ENCODE measurements at regions not wholly inside any gene's neighbourhood (a gene's known extent, or its start where the extent isn't known, plus 50 kb on each side); places are given as distances from the start of the nearest gene placed in this dataset.

- H3K27ac ChIP-seq (ENCODE audit: low read depth, low read length), result no peak overlapping the region
- H3K4me3 ChIP-seq (ENCODE audit: low read length), result no peak overlapping the region
- Mint-ChIP-seq H3K27ac (no peak overlapping the region), H3K9me3 (peaks cover 9 to 37% (median 17%) of the 10 kb centered on the region in 5 donors), H3K27me3 (peaks cover 0 to 1% of the 10 kb centered on the region in 2 donors), H3K4me3 (no peak overlapping the region), H3K36me3 (no peaks in the 10 kb centered on the region), H3K4me1 (no peaks in the 10 kb centered on the region)
- POLR2A ChIA-PET, result no interaction called here
- H3K27me3 ChIP-seq (ENCODE audit: insufficient read depth, low read length, poor library complexity, severe bottlenecking), result no peaks in the 10 kb centered on the region
- no peaks in the 10 kb centered on the region for H3K36me3 ChIP-seq (ENCODE audit: insufficient read depth, low read length)
- DNase-seq, result no peak
- H3K9me3 ChIP-seq (ENCODE audit: low read length), result no peaks in the 10 kb centered on the region
- H3K4me1 ChIP-seq (ENCODE audit: insufficient read depth, low read length), result no peaks in the 10 kb centered on the region
- CTCF ChIA-PET, result no interaction called here
Measured at GRCh38 chr5:24777392-24777791, 132.6 kb upstream of the CDH10 start.

DNA sequence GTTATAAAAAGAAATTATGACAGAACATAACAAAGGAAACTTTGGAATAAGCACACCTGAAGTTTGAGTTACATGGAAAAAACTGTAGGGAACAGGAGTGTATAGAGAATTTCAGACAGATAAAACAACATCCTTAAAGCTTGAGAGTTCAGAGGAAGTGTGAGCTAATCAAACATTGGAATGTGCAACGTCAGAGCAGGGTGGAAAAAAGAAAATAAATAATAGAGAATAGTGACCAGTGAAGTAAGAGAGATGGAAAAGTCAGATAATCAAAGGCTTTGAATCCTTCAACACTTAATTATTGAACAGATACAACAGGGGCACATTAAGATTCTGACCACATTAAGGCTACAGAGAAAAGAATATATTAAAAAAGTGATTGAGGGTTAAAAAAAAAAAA, 128.5 kb upstream of the CDH10 start:
- Mint-ChIP-seq H3K27me3 (peaks cover 0 to 1% of the 10 kb centered on the region in 2 donors), H3K36me3 (no peaks in the 10 kb centered on the region), H3K9me3 (peaks cover 7 to 28% (median 19%) of the 10 kb centered on the region in 5 donors), H3K4me3 (no peak overlapping the region), H3K27ac (no peak overlapping the region), H3K4me1 (no peaks in the 10 kb centered on the region)
- no peak for DNase-seq
- no peaks in the 10 kb centered on the region for H3K4me1 ChIP-seq (ENCODE audit: insufficient read depth, low read length)
- no peaks in the 10 kb centered on the region for H3K9me3 ChIP-seq (ENCODE audit: low read length)
- H3K27ac ChIP-seq (ENCODE audit: low read depth, low read length), result no peak overlapping the region
- no peak overlapping the region for H3K4me3 ChIP-seq (ENCODE audit: low read length)
- ChIA-PET POLR2A (no interaction called here), CTCF (no interaction called here)
- H3K27me3 ChIP-seq (ENCODE audit: insufficient read depth, low read length, poor library complexity, severe bottlenecking), result no peaks in the 10 kb centered on the region
- no peaks in the 10 kb centered on the region for H3K36me3 ChIP-seq (ENCODE audit: insufficient read depth, low read length)

DNA sequence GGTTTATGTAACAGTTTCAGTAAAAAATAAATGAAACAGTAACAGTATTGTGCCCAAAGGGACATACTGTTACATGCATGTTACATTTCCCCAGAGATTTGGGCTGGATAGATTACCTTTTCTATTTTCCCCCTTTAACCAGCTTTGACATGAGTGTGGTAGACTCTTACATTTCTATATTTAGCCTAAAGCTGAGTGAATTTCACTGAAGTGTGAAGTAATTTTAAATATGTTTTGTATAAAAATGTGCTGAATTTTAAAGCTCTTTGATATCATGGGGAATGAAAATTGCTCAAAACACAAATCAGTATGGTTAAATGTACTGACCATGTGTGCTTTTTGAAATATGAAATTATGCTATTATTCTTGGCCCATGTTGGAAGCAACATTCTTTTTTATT, 122.3 kb upstream of the CDH10 start:
- H3K4me1 ChIP-seq (ENCODE audit: insufficient read depth, low read length), result no peaks in the 10 kb centered on the region
- H3K27ac ChIP-seq (ENCODE audit: low read depth, low read length), result no peak overlapping the region
- H3K9me3 Mint-ChIP-seq, result peaks cover 2 to 25% (median 10%) of the 10 kb centered on the region in 5 donors
- no peak overlapping the region for H3K27ac Mint-ChIP-seq
- POLR2A ChIA-PET, result no interaction called here
- H3K27me3 ChIP-seq (ENCODE audit: insufficient read depth, low read length, poor library complexity, severe bottlenecking), result no peaks in the 10 kb centered on the region
- no peaks in the 10 kb centered on the region for H3K36me3 Mint-ChIP-seq
- DNase-seq, result no peak
- CTCF ChIA-PET, result no interaction called here
- H3K27me3 Mint-ChIP-seq, result no peaks in the 10 kb centered on the region
- peaks cover 10% of the 10 kb centered on the region for H3K9me3 ChIP-seq (ENCODE audit: low read length)
- no peak overlapping the region for H3K4me3 Mint-ChIP-seq
- H3K36me3 ChIP-seq (ENCODE audit: insufficient read depth, low read length), result no peaks in the 10 kb centered on the region
- no peaks in the 10 kb centered on the region for H3K4me1 Mint-ChIP-seq
- no peak overlapping the region for H3K4me3 ChIP-seq (ENCODE audit: low read length)

DNA sequence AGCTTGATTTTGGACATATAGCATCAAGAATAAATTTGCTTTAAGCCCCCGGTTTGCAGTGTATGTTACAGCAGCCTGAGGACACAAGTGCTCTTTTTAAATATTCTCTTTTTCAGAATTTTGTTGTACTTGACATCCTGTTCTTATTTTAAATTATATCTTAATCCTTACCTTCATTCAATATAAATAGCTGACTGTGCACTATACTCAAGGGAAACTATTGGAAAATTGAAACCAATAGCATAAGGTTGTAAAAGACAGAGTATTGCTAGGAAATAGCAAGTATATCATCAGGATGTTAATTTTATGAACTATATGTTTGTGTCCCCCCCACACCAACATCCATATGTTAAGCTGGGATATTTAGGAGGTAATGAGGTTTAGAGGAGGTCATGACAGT, 120.4 kb upstream of the CDH10 start:
- Mint-ChIP-seq H3K36me3 (no peaks in the 10 kb centered on the region), H3K9me3 (peaks cover 11 to 39% (median 16%) of the 10 kb centered on the region in 5 donors), H3K27ac (peak overlapping the region in 1 of 8 donors; percentile 66), H3K4me3 (no peak overlapping the region), H3K27me3 (no peaks in the 10 kb centered on the region), H3K4me1 (no peaks in the 10 kb centered on the region)
- Histone ChIP-seq H3K27me3 (ENCODE audit: insufficient read depth, low read length, poor library complexity, severe bottlenecking) (no peaks in the 10 kb centered on the region), H3K9me3 (ENCODE audit: low read length) (peaks cover 10% of the 10 kb centered on the region), H3K27ac (ENCODE audit: low read depth, low read length) (no peak overlapping the region), H3K4me1 (ENCODE audit: insufficient read depth, low read length) (no peaks in the 10 kb centered on the region), H3K4me3 (ENCODE audit: low read length) (no peak overlapping the region), H3K36me3 (ENCODE audit: insufficient read depth, low read length) (no peaks in the 10 kb centered on the region)
- no peak for DNase-seq
- ChIA-PET POLR2A (no interaction called here), CTCF (no interaction called here)

DNA sequence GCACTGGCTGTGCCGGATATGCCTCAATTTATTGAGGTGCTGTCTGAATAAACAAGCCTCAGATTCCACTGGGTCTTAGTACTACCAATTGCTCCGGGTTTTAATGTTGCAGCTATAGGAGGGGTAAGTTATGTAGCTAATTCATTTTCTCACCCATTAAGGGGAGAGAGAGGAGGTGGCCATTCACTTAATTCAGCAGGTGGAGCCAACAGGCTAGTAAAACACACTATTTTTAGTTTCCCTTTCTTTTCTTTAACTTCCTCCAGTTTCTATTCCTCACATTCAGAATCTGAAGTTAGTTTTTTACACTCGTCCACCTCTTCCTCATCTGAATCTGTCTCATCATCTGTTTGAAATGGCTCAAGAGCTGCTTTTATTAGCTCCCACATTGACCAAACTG, 105.6 kb upstream of the CDH10 start:
- Mint-ChIP-seq H3K4me3 (no peak overlapping the region), H3K4me1 (no peaks in the 10 kb centered on the region), H3K9me3 (peaks cover 10 to 32% (median 24%) of the 10 kb centered on the region in 5 donors), H3K27ac (no peak overlapping the region), H3K36me3 (no peaks in the 10 kb centered on the region), H3K27me3 (no peaks in the 10 kb centered on the region)
- Histone ChIP-seq H3K27me3 (ENCODE audit: insufficient read depth, low read length, poor library complexity, severe bottlenecking) (no peaks in the 10 kb centered on the region), H3K36me3 (ENCODE audit: insufficient read depth, low read length) (no peaks in the 10 kb centered on the region), H3K4me1 (ENCODE audit: insufficient read depth, low read length) (no peaks in the 10 kb centered on the region), H3K27ac (ENCODE audit: low read depth, low read length) (no peak overlapping the region), H3K9me3 (ENCODE audit: low read length) (no peaks in the 10 kb centered on the region), H3K4me3 (ENCODE audit: low read length) (no peak overlapping the region)
- DNase-seq, result no peak
- ChIA-PET CTCF (no interaction called here), POLR2A (no interaction called here)

- H3K4me3 Mint-ChIP-seq, result no peak overlapping the region
- no peaks in the 10 kb centered on the region for H3K27me3 Mint-ChIP-seq
- Histone ChIP-seq H3K9me3 (ENCODE audit: low read length) (no peaks in the 10 kb centered on the region), H3K27me3 (ENCODE audit: insufficient read depth, low read length, poor library complexity, severe bottlenecking) (no peaks in the 10 kb centered on the region), H3K36me3 (ENCODE audit: insufficient read depth, low read length) (no peaks in the 10 kb centered on the region), H3K4me3 (ENCODE audit: low read length) (no peak overlapping the region), H3K4me1 (ENCODE audit: insufficient read depth, low read length) (no peaks in the 10 kb centered on the region), H3K27ac (ENCODE audit: low read depth, low read length) (no peak overlapping the region)
- peaks cover 10 to 34% (median 24%) of the 10 kb centered on the region in 5 donors for H3K9me3 Mint-ChIP-seq
- ChIA-PET CTCF (no interaction called here), POLR2A (no interaction called here)
- no peak for DNase-seq
- H3K36me3 Mint-ChIP-seq, result no peaks in the 10 kb centered on the region
- H3K4me1 Mint-ChIP-seq, result no peaks in the 10 kb centered on the region
- no peak overlapping the region for H3K27ac Mint-ChIP-seq
Measured at GRCh38 chr5:24749701-24750100, 104.9 kb upstream of the CDH10 start.

DNA sequence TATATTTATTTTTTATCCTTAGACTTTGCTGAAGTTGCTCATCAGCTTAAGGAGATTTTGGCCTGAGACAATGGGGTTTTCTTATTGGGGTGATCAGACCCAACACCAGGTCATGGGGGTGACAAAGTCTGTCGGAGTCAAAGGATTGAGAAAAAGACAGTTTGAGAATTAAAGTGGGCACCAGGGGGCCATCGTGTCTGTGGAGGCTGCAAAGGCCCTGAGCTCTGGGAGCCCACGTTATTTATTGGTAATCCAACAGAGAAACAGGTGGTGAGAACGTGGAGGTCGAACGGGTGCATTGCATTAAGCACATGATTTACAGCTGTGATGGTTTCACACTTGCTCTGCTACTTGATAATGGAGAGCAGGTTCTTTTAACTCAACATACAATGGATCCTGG, 102.5 kb upstream of the CDH10 start:
- no peaks in the 10 kb centered on the region for H3K27me3 ChIP-seq (ENCODE audit: insufficient read depth, low read length, poor library complexity, severe bottlenecking)
- ChIA-PET CTCF (no interaction called here), POLR2A (no interaction called here)
- H3K4me3 ChIP-seq (ENCODE audit: low read length), result no peak overlapping the region
- H3K9me3 Mint-ChIP-seq, result peaks cover 8 to 40% (median 14%) of the 10 kb centered on the region in 5 donors
- H3K27ac ChIP-seq (ENCODE audit: low read depth, low read length), result no peak overlapping the region
- DNase-seq, result no peak
- H3K9me3 ChIP-seq (ENCODE audit: low read length), result no peaks in the 10 kb centered on the region
- no peaks in the 10 kb centered on the region for H3K4me1 Mint-ChIP-seq
- no peaks in the 10 kb centered on the region for H3K27me3 Mint-ChIP-seq
- H3K4me3 Mint-ChIP-seq, result no peak overlapping the region
- no peaks in the 10 kb centered on the region for H3K36me3 ChIP-seq (ENCODE audit: insufficient read depth, low read length)
- no peak overlapping the region for H3K27ac Mint-ChIP-seq
- H3K4me1 ChIP-seq (ENCODE audit: insufficient read depth, low read length), result no peaks in the 10 kb centered on the region
- H3K36me3 Mint-ChIP-seq, result no peaks in the 10 kb centered on the region

DNA sequence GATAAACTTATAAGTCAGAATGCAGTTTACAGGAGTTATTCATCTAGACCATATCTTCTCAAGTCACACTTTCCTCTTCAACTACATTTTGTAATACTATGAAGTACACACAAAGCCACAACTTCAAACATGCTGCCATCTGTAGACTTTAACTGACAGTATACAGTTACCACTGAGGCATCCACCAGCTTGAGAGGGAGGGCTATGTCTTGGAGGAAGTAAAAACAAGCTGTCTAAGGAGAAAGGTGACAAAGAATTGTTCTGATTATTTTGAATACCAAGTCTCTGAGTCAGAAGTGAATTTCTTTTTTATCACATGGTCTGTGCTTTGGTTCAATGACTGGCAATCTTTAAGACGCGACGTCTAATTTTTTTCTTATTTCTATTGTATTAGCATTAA, 97.6 kb upstream of the CDH10 start:
- Mint-ChIP-seq H3K27ac (no peak overlapping the region), H3K4me1 (no peaks in the 10 kb centered on the region), H3K36me3 (no peaks in the 10 kb centered on the region), H3K4me3 (no peak overlapping the region), H3K27me3 (no peaks in the 10 kb centered on the region), H3K9me3 (peaks cover 2 to 39% (median 11%) of the 10 kb centered on the region in 5 donors)
- ChIA-PET CTCF (no interaction called here), POLR2A (no interaction called here)
- H3K36me3 ChIP-seq (ENCODE audit: insufficient read depth, low read length), result no peaks in the 10 kb centered on the region
- no peak for DNase-seq
- H3K4me1 ChIP-seq (ENCODE audit: insufficient read depth, low read length), result no peaks in the 10 kb centered on the region
- no peaks in the 10 kb centered on the region for H3K9me3 ChIP-seq (ENCODE audit: low read length)
- H3K27ac ChIP-seq (ENCODE audit: low read depth, low read length), result no peak overlapping the region
- no peak overlapping the region for H3K4me3 ChIP-seq (ENCODE audit: low read length)
- H3K27me3 ChIP-seq (ENCODE audit: insufficient read depth, low read length, poor library complexity, severe bottlenecking), result no peaks in the 10 kb centered on the region

DNA sequence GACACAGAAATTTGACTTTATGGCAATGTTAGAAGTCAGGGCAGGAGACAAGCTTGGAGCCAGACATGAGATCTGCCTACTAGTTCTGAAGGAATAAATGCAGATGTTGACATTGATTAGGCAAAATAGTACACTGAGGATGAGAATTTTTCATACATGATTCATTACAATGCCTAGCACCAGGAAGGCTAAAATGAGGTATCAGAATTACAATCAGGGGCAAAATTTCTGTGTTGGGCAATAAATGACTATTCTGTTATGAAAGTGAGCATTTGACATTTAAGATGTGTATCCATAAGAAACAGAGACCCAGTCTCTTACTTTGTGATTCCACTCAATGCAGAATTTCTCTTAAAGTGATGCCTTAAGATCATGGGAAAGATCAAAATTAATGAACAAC, 92.4 kb upstream of the CDH10 start:
- no peaks in the 10 kb centered on the region for H3K27me3 Mint-ChIP-seq
- no peaks in the 10 kb centered on the region for H3K4me1 ChIP-seq (ENCODE audit: insufficient read depth, low read length)
- no peaks in the 10 kb centered on the region for H3K36me3 Mint-ChIP-seq
- CTCF ChIA-PET, result no interaction called here
- no peak overlapping the region for H3K4me3 Mint-ChIP-seq
- H3K36me3 ChIP-seq (ENCODE audit: insufficient read depth, low read length), result no peaks in the 10 kb centered on the region
- H3K27ac ChIP-seq (ENCODE audit: low read depth, low read length), result no peak overlapping the region
- H3K9me3 ChIP-seq (ENCODE audit: low read length), result no peaks in the 10 kb centered on the region
- H3K27me3 ChIP-seq (ENCODE audit: insufficient read depth, low read length, poor library complexity, severe bottlenecking), result no peaks in the 10 kb centered on the region
- DNase-seq, result no peak
- no peak overlapping the region for H3K27ac Mint-ChIP-seq
- no peaks in the 10 kb centered on the region for H3K4me1 Mint-ChIP-seq
- POLR2A ChIA-PET, result no interaction called here
- peaks cover 7 to 43% (median 12%) of the 10 kb centered on the region in 5 donors for H3K9me3 Mint-ChIP-seq
- no peak overlapping the region for H3K4me3 ChIP-seq (ENCODE audit: low read length)
